Endothelial cell of umbilical vein (primary cell): ENCODE measurements at regions not wholly inside any gene's neighbourhood (a gene's known extent, or its start where the extent isn't known, plus 50 kb on each side); places are given as distances from the start of the nearest gene placed in this dataset.

ENCODE experiments used
- CTCF ChIP-seq, 2 donors: IDR thresholded peaks; 1 replicate in 1 of 2; 2 replicates in 1 of 2; pipeline ENCODE4 v1.5.1; 2011; ENCODE audit warnings: low read length in 2 of 2, mild to moderate bottlenecking in 2 of 2, moderate library complexity in 2 of 2, control low read depth in 1 of 2, inconsistent platforms in 1 of 2, low read depth in 1 of 2; ENCODE audit not compliant: insufficient read depth in 1 of 2; ENCODE audit errors: extremely low read depth in 1 of 2
- EZH2 ChIP-seq: IDR thresholded peaks from 2 replicates; pipeline ENCODE4 v1.6.1; 2012; ENCODE audit warnings: borderline replicate concordance, low read depth, mild to moderate bottlenecking, moderate library complexity, low read length, inconsistent platforms; ENCODE audit not compliant: severe bottlenecking
- FOS ChIP-seq: IDR thresholded peaks from 2 replicates; pipeline ENCODE4 v1.6.1; 2011; ENCODE audit warnings: mild to moderate bottlenecking, low read length, moderate library complexity, borderline replicate concordance; ENCODE audit not compliant: insufficient read depth
- MAX ChIP-seq: IDR thresholded peaks from 2 replicates; pipeline ENCODE4 v1.6.1; 2011; ENCODE audit not compliant: insufficient read depth, insufficient read length
- POLR2A ChIP-seq: IDR thresholded peaks from 2 replicates; pipeline ENCODE4 v1.6.1; 2012; ENCODE audit warnings: low read depth, mild to moderate bottlenecking, control low read depth, low read length
- POLR2AphosphoS5 ChIP-seq: IDR thresholded peaks from 2 replicates; pipeline ENCODE4 v1.6.1; 2012; ENCODE audit warnings: low read depth, mild to moderate bottlenecking, control low read depth, low read length, moderate library complexity; ENCODE audit not compliant: insufficient read depth

- no peak for TF ChIP-seq CTCF (IDR thresholded peaks at IDR 0.05; ENCODE audit: extremely low read depth in 1 of 2, insufficient read depth in 1 of 2, low read depth in 1 of 2, low read length in 2 of 2)
- TF ChIP-seq POLR2A, result no peak
- TF ChIP-seq POLR2AphosphoS5, result no peak
- no peak for TF ChIP-seq EZH2
- no peak for TF ChIP-seq MAX
- TF ChIP-seq FOS, result no peak
Observed at GRCh38 chr2:45281311-45281710, 272.1 kb upstream of the SIX2 start.
